ENCODE measurements at regions not wholly inside any gene's neighbourhood (a gene's known extent, or its start where the extent isn't known, plus 50 kb on each side); places are given as distances from the start of the nearest gene placed in this dataset.
"Not testable (repeated sequence)": the region's sequence is repeated elsewhere in the genome, so short reads cannot be mapped to it uniquely, and the experiment has no call there.

DNA sequence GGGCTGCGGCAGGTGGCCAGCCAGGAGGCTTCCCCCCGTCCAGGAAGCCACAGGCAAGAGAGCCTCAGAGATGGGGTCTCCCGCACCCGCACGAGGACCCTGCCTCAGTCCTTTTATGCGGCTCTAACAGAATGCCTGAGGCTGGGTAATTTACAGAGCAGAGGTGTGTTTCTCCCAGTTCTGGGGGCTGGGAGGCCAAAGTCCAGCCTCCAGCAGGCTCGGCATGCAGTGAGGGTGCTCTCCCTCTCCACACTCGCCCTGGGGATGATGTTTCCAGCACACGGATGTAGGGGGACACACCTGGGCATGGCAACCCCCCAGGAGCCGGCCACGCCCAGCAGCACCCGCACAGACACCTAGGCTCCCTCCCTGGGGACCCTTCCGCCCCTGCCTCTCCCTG lies 95.4 kb upstream of the PPP1R26 start:
- TF ChIP-seq EZH2 (IDR thresholded peaks at IDR 0.05; ENCODE audit: low read length), result no peak
- TF ChIP-seq, protein P1, sequence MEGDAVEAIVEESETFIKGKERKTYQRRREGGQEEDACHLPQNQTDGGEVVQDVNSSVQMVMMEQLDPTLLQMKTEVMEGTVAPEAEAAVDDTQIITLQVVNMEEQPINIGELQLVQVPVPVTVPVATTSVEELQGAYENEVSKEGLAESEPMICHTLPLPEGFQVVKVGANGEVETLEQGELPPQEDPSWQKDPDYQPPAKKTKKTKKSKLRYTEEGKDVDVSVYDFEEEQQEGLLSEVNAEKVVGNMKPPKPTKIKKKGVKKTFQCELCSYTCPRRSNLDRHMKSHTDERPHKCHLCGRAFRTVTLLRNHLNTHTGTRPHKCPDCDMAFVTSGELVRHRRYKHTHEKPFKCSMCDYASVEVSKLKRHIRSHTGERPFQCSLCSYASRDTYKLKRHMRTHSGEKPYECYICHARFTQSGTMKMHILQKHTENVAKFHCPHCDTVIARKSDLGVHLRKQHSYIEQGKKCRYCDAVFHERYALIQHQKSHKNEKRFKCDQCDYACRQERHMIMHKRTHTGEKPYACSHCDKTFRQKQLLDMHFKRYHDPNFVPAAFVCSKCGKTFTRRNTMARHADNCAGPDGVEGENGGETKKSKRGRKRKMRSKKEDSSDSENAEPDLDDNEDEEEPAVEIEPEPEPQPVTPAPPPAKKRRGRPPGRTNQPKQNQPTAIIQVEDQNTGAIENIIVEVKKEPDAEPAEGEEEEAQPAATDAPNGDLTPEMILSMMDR (optimal IDR thresholded peaks at IDR 0.05 in 1 of 3, IDR thresholded peaks at IDR 0.05 in 1 of 3, conservative IDR thresholded peaks at IDR 0.05 in 1 of 3; ENCODE audit: extremely low read depth in 1 of 3, insufficient read depth in 2 of 3, low read length in 3 of 3), result no peak
- FAIRE-seq, result no peak
- Histone ChIP-seq H3K79me2 (ENCODE audit: control insufficient read depth, insufficient read depth, low read length) (no peaks in the 10 kb centered on the region), H3K4me2 (ENCODE audit: control insufficient read depth, extremely low read depth, insufficient read depth, low read depth, low read length) (no peak overlapping the region), H3K9ac (ENCODE audit: control insufficient read depth, extremely low read depth, insufficient read depth, low read length) (no peak overlapping the region), H3K4me1 (ENCODE audit: control insufficient read depth, extremely low read depth, insufficient read depth, low read length) (no peaks in the 10 kb centered on the region), H3K27me3 (ENCODE audit: control insufficient read depth, extremely low read depth, insufficient read depth, low read length) (no peaks in the 10 kb centered on the region), H3K36me3 (ENCODE audit: control insufficient read depth in 2 of 2, extremely low read depth in 1 of 2, insufficient read depth in 2 of 2, low read length in 2 of 2) (no peaks in the 10 kb centered on the region), H4K20me1 (ENCODE audit: control insufficient read depth, extremely low read depth, insufficient read depth, low read length) (no peaks in the 10 kb centered on the region), H3K4me3 (ENCODE audit: control insufficient read depth in 2 of 3, extremely low read depth in 1 of 3, insufficient read depth in 2 of 3, low read depth in 1 of 3, low read length in 3 of 3) (no peak overlapping the region), H3K27ac (ENCODE audit: control insufficient read depth, insufficient read depth, low read length) (no peak overlapping the region), H3K9me3 (ENCODE audit: control insufficient read depth, low read depth, low read length) (no peaks in the 10 kb centered on the region), H2AFZ (ENCODE audit: control insufficient read depth, low read length) (no peak overlapping the region), H3K9me1 (ENCODE audit: control insufficient read depth, extremely low read depth, insufficient read depth, low read length) (no peaks in the 10 kb centered on the region)
- no peak for DNase-seq (ENCODE audit: low read depth, low spot score)
- dilution Hi-C loops (cut with MboI; ENCODE audit: extremely low pct_ligation_motif_present, low sequenced_read_pairs), result no loop called here

DNA sequence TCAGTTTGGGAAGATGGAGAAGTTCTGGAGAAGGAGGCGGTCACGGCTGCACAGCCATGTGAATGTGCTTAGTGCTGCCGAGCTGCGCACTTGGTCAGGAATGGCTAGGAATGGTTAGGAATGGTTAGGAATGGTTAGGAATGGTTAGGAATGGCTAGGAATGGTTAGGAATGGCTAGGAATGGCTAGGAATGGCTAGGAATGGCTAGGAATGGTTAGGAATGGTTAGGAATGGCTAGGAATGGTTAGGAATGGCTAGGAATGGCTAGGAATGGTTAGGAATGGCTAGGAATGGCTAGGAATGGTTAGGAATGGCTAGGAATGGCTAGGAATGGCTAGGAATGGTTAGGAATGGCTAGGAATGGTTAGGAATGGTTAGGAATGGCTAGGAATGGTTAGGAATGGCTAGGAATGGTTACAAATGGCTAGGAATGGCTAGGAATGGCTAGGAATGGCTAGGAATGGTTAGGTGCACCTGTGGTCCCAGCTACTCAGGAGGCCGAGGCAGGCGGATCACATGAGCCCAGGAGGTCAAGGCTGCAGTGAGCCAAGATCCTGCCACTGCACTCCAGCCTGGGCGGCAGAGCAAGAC lies 94.7 kb upstream of the PPP1R26 start:
- H3K9me1 ChIP-seq (ENCODE audit: control insufficient read depth, extremely low read depth, insufficient read depth, low read length); H3K27ac ChIP-seq (ENCODE audit: control insufficient read depth, insufficient read depth, low read length); H3K4me2 ChIP-seq (ENCODE audit: control insufficient read depth, extremely low read depth, insufficient read depth, low read depth, low read length); H3K9me3 ChIP-seq (ENCODE audit: control insufficient read depth, low read depth, low read length); dilution Hi-C loops (cut with MboI; ENCODE audit: extremely low pct_ligation_motif_present, low sequenced_read_pairs); H3K4me1 ChIP-seq (ENCODE audit: control insufficient read depth, extremely low read depth, insufficient read depth, low read length); H2AFZ ChIP-seq (ENCODE audit: control insufficient read depth, low read length); H3K4me3 ChIP-seq (ENCODE audit: control insufficient read depth in 2 of 3, extremely low read depth in 1 of 3, insufficient read depth in 2 of 3, low read depth in 1 of 3, low read length in 3 of 3); H3K36me3 ChIP-seq (ENCODE audit: control insufficient read depth in 2 of 2, extremely low read depth in 1 of 2, insufficient read depth in 2 of 2, low read length in 2 of 2); DNase-seq (ENCODE audit: low read depth, low spot score); FAIRE-seq; H3K9ac ChIP-seq (ENCODE audit: control insufficient read depth, extremely low read depth, insufficient read depth, low read length); H3K27me3 ChIP-seq (ENCODE audit: control insufficient read depth, extremely low read depth, insufficient read depth, low read length); H4K20me1 ChIP-seq (ENCODE audit: control insufficient read depth, extremely low read depth, insufficient read depth, low read length); H3K79me2 ChIP-seq (ENCODE audit: control insufficient read depth, insufficient read depth, low read length): not testable (repeated sequence)

DNA sequence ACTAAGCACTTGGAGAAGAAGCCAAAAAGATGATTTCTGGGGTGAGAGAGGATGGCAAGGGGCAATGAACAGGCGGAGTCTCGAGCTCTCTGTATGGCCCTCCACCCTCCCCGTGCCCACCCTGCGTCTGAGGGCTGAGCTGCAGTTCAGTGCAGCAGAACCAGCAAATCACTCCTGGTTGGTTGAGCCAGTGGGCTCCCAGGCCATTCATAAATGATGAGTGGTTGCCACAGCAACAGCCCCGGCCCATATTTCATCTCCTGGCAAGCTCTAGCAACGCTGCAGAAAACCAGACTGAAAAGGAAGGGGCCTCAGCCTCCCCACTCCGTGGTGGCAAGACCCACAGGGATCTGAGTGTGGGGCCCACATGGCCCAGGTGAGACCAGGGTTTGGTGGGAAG lies 93.8 kb upstream of the PPP1R26 start:
- Histone ChIP-seq H3K9ac (ENCODE audit: control insufficient read depth, extremely low read depth, insufficient read depth, low read length) (no peak overlapping the region), H3K4me3 (ENCODE audit: control insufficient read depth in 2 of 3, extremely low read depth in 1 of 3, insufficient read depth in 2 of 3, low read depth in 1 of 3, low read length in 3 of 3) (no peak overlapping the region), H3K27me3 (ENCODE audit: control insufficient read depth, extremely low read depth, insufficient read depth, low read length) (no peaks in the 10 kb centered on the region), H2AFZ (ENCODE audit: control insufficient read depth, low read length) (no peak overlapping the region), H3K9me1 (ENCODE audit: control insufficient read depth, extremely low read depth, insufficient read depth, low read length) (no peaks in the 10 kb centered on the region), H3K4me1 (ENCODE audit: control insufficient read depth, extremely low read depth, insufficient read depth, low read length) (no peaks in the 10 kb centered on the region), H3K9me3 (ENCODE audit: control insufficient read depth, low read depth, low read length) (no peaks in the 10 kb centered on the region), H3K79me2 (ENCODE audit: control insufficient read depth, insufficient read depth, low read length) (no peaks in the 10 kb centered on the region), H3K4me2 (ENCODE audit: control insufficient read depth, extremely low read depth, insufficient read depth, low read depth, low read length) (no peak overlapping the region), H3K36me3 (ENCODE audit: control insufficient read depth in 2 of 2, extremely low read depth in 1 of 2, insufficient read depth in 2 of 2, low read length in 2 of 2) (no peaks in the 10 kb centered on the region), H4K20me1 (ENCODE audit: control insufficient read depth, extremely low read depth, insufficient read depth, low read length) (no peaks in the 10 kb centered on the region), H3K27ac (ENCODE audit: control insufficient read depth, insufficient read depth, low read length) (no peak overlapping the region)
- FAIRE-seq, result no peak
- dilution Hi-C loops (cut with MboI; ENCODE audit: extremely low pct_ligation_motif_present, low sequenced_read_pairs), result no loop called here
- DNase-seq (ENCODE audit: low read depth, low spot score), result no peak
- TF ChIP-seq EZH2 (IDR thresholded peaks at IDR 0.05; ENCODE audit: low read length), result no peak
- TF ChIP-seq, protein P1 (optimal IDR thresholded peaks at IDR 0.05 in 1 of 3, IDR thresholded peaks at IDR 0.05 in 1 of 3, conservative IDR thresholded peaks at IDR 0.05 in 1 of 3; ENCODE audit: extremely low read depth in 1 of 3, insufficient read depth in 2 of 3, low read length in 3 of 3), result no peak

Data from keratinocyte (primary cell).